Stimulated activated CD4-positive, alpha-beta T cell treated with anti-CD3 and anti-CD28 coated beads, Interleukin-12 subunit alpha, Interleukin-12 subunit beta, amount 100 ng/mL, for 24 hours (primary cell): ENCODE measurements at regions not wholly inside any gene's neighbourhood (a gene's known extent, or its start where the extent isn't known, plus 50 kb on each side); places are given as distances from the start of the nearest gene placed in this dataset.

Experiments
- DNase-seq, 2 experiments: peaks; one replicate each; pipeline ENCODE4 v3.0.0-alpha.2; 2020; ENCODE audit warnings: low read depth in 2 of 2

- DNase-seq = no peak
Observed at GRCh38 chr5:8239198-8239597, 370.2 kb downstream of the MTRR start.

GRCh38 chr5:8239646-8240045, 370.7 kb downstream of the MTRR start:
- no peak for DNase-seq

GRCh38 chr5:8241076-8241475, 372.1 kb downstream of the MTRR start:
- no peak for DNase-seq

- DNase-seq = no peak
Observed at GRCh38 chr5:8241558-8241957, 372.6 kb downstream of the MTRR start.

GRCh38 chr5:8247049-8247899, 378.3 kb downstream of the MTRR start:
- DNase-seq = no peak

GRCh38 chr5:8253376-8253775, 384.4 kb downstream of the MTRR start:
- no peak for DNase-seq

- no peak for DNase-seq
Observed at GRCh38 chr5:8254674-8255073, 385.7 kb downstream of the MTRR start.

GRCh38 chr5:8258801-8259200, 389.9 kb downstream of the MTRR start:
- no peak for DNase-seq

GRCh38 chr5:8270246-8270645, 401.3 kb downstream of the MTRR start:
- no peak for DNase-seq

- no peak for DNase-seq
Observed at GRCh38 chr5:8280711-8281363, 411.9 kb downstream of the MTRR start.

GRCh38 chr5:8288334-8288733, 419.4 kb downstream of the MTRR start:
- no peak for DNase-seq

GRCh38 chr5:8288897-8289516, 420.1 kb downstream of the MTRR start:
- DNase-seq = no peak

GRCh38 chr5:8289779-8290178, 420.8 kb downstream of the MTRR start:
- no peak for DNase-seq

- DNase-seq = no peak
Observed at GRCh38 chr5:8290721-8291120, 421.8 kb downstream of the MTRR start.

- no peak for DNase-seq
Observed at GRCh38 chr5:8291641-8292040, 422.7 kb downstream of the MTRR start.

- DNase-seq = no peak
Observed at GRCh38 chr5:8295141-8295540, 426.2 kb downstream of the MTRR start.

GRCh38 chr5:8299716-8300115, 430.8 kb downstream of the MTRR start:
- DNase-seq = no peak

GRCh38 chr5:8304341-8304740, 435.4 kb downstream of the MTRR start:
- no peak for DNase-seq

- no peak for DNase-seq
Observed at GRCh38 chr5:8306288-8306896, 437.4 kb downstream of the MTRR start.

- DNase-seq = no peak
Observed at GRCh38 chr5:8314965-8315364, 446.0 kb downstream of the MTRR start.

- DNase-seq = no peak
Observed at GRCh38 chr5:8316608-8317280, 447.8 kb downstream of the MTRR start.

GRCh38 chr5:8317335-8317734, 448.4 kb downstream of the MTRR start:
- no peak for DNase-seq
